SK-N-SH (cell line): ENCODE measurements at regions not wholly inside any gene's neighbourhood (a gene's known extent, or its start where the extent isn't known, plus 50 kb on each side); places are given as distances from the start of the nearest gene placed in this dataset.

Experiments
- CTCF ChIA-PET: fragments of 300-600, 350-600 bp; formaldehyde crosslinking; extraction: SDS; loops from one replicate; lab custom pipeline; 2021; lab: Yijun Ruan, JAX
- POLR2A ChIA-PET: fragments of 350-600 bp; sonication (Branson Sonifier 250); formaldehyde crosslinking; extraction: SDS; loops from one replicate; lab custom pipeline; 2020; ENCODE audit warnings: antibody characterized with exemption, inconsistent platforms; lab: Yijun Ruan, JAX
- DNase-seq: peaks from one replicate; pipeline ENCODE4 v3.0.0; 2012
- H2AFZ ChIP-seq: fragments of 200-600 bp; sonication (generic); 2 replicates; pipeline ENCODE4 v1.8.1; 2016; ENCODE audit warnings: antibody characterized with exemption, mild to moderate bottlenecking, low read depth
- H3F3A ChIP-seq: fragments of 200-600 bp; sonication (generic); replicated peaks from 2 replicates; pipeline ENCODE3; 2016; ENCODE audit warnings: antibody characterized with exemption, mild to moderate bottlenecking; ENCODE audit not compliant: insufficient read depth
- H3K27ac ChIP-seq, 2 experiments: fragments of 200-500 bp in 1 of 2; fragments of 200-600 bp in 1 of 2; sonication (Bioruptor generic) in 1 of 2; sonication (generic), shearing (Covaris generic) in 1 of 2; 2 replicates each; pipeline versions ENCODE4 v1.5.1 to v1.6.1; 2014 to 2016; ENCODE audit warnings: low read depth in 2 of 2, inconsistent platforms in 1 of 2, low read length in 1 of 2, mild to moderate bottlenecking in 1 of 2, mixed read lengths in 1 of 2
- H3K27me3 ChIP-seq: fragments of 200-600 bp; sonication (generic), shearing (Covaris generic); 2 replicates; pipeline ENCODE4 v1.6.1; 2016; ENCODE audit warnings: mixed run types; ENCODE audit not compliant: insufficient read depth
- H3K36me3 ChIP-seq, 2 experiments: fragments of 200-500 bp in 1 of 2; fragments of 200-600 bp in 1 of 2; sonication (Bioruptor generic) in 1 of 2; sonication (generic) in 1 of 2; replicated peaks in 1 of 2; 2 replicates each; pipeline versions ENCODE3 to v1.5.1; 2014 to 2016; ENCODE audit warnings: low read length in 1 of 2, mild to moderate bottlenecking in 1 of 2; ENCODE audit not compliant: insufficient read depth in 2 of 2, control insufficient read depth in 1 of 2
- H3K4me1 ChIP-seq, 2 experiments: fragments of 200-500 bp in 1 of 2; fragments of 200-600 bp in 1 of 2; sonication (Bioruptor generic) in 1 of 2; sonication (generic), shearing (Covaris generic) in 1 of 2; 2 replicates each; pipeline versions ENCODE4 v1.5.1 to v1.6.1; 2014 to 2016; ENCODE audit warnings: low read depth in 1 of 2, low read length in 1 of 2, mixed run types in 1 of 2; ENCODE audit not compliant: insufficient read depth in 2 of 2, control insufficient read depth in 1 of 2
- H3K4me2 ChIP-seq: fragments of 200-600 bp; sonication (generic), shearing (Covaris generic); 2 replicates; pipeline ENCODE4 v1.6.1; 2017; ENCODE audit warnings: mixed run types
- H3K4me3 ChIP-seq, 2 experiments: fragments of 200-500 bp in 1 of 2; fragments of 200-600 bp in 1 of 2; sonication (Bioruptor generic) in 1 of 2; sonication (generic), shearing (Covaris generic) in 1 of 2; 2 replicates each; pipeline versions ENCODE4 v1.5.1 to v1.8.1; 2014 to 2016; ENCODE audit warnings: low read depth in 2 of 2, inconsistent platforms in 1 of 2, low read length in 1 of 2, mild to moderate bottlenecking in 1 of 2, mixed read lengths in 1 of 2, moderate library complexity in 1 of 2
- H3K79me2 ChIP-seq: fragments of 200-600 bp; sonication (generic); 2 replicates; pipeline ENCODE4 v1.8.1; 2017; ENCODE audit warnings: mild to moderate bottlenecking; ENCODE audit not compliant: insufficient read depth
- H3K9ac ChIP-seq: fragments of 200-600 bp; sonication (generic); 2 replicates; pipeline ENCODE4 v1.6.1; 2017; ENCODE audit warnings: mixed run types
- H3K9me2 ChIP-seq: fragments of 200-600 bp; sonication (generic); 2 replicates; pipeline ENCODE4 v1.6.1; 2017; ENCODE audit warnings: mixed run types
- H3K9me3 ChIP-seq: fragments of 200-600 bp; sonication (generic); 2 replicates; pipeline ENCODE4 v1.6.1; 2017; ENCODE audit warnings: mixed run types, mild to moderate bottlenecking, moderate library complexity
- H4K20me1 ChIP-seq: fragments of 200-600 bp; sonication (generic); 2 replicates; pipeline ENCODE4 v1.6.1; 2017; ENCODE audit warnings: mild to moderate bottlenecking, mixed run types; ENCODE audit not compliant: insufficient read depth
- CHD2 ChIP-seq: fragments of 150-350 bp; IDR thresholded peaks from 2 replicates; pipeline ENCODE4 v1.6.1; 2018; ENCODE audit warnings: low read length; ENCODE audit not compliant: partially characterized antibody
- EP300 ChIP-seq, 2 experiments: IDR thresholded peaks; 2 replicates each; pipeline versions ENCODE4 v1.4.0 to v1.6.1; 2012; ENCODE audit warnings: borderline replicate concordance in 1 of 2, low read depth in 1 of 2, low read length in 1 of 2
- EZH2phosphoT487 ChIP-seq: fragments of 200-600 bp; sonication (generic); IDR thresholded peaks from 2 replicates; pipeline ENCODE4 v1.6.1; 2017; ENCODE audit warnings: low read depth, mixed run types, mild to moderate bottlenecking, antibody characterized with exemption, moderate library complexity, borderline replicate concordance
- FOXJ3 ChIP-seq: sonication (generic); formaldehyde crosslinking; IDR thresholded peaks from 2 replicates; pipeline ENCODE4 v1.5.1; 2020; ENCODE audit warnings: mild to moderate bottlenecking, missing genetic modification reagents
- FOXM1 ChIP-seq: IDR thresholded peaks from 2 replicates; pipeline ENCODE4 v1.4.0; 2012; ENCODE audit warnings: low read depth, mild to moderate bottlenecking
- IRF3 ChIP-seq: fragments of 150-350 bp; IDR thresholded peaks from 2 replicates; pipeline ENCODE4 v1.6.1; 2016; ENCODE audit warnings: mild to moderate bottlenecking, low read depth, low read length
- JUND ChIP-seq: IDR thresholded peaks from 2 replicates; pipeline ENCODE4 v1.4.0; 2012
- MEF2A ChIP-seq: IDR thresholded peaks from 2 replicates; pipeline ENCODE4 v1.4.0; 2012; ENCODE audit warnings: low read depth, borderline replicate concordance
- MXI1 ChIP-seq: IDR thresholded peaks from 2 replicates; pipeline ENCODE4 v1.6.1; 2012; ENCODE audit warnings: mild to moderate bottlenecking, low read depth, low read length, improper control_type of control experiment
- NFIC ChIP-seq: IDR thresholded peaks from 2 replicates; pipeline ENCODE4 v1.4.0; 2012; ENCODE audit warnings: borderline replicate concordance
- PBX3 ChIP-seq: IDR thresholded peaks from 2 replicates; pipeline ENCODE4; 2012
- POLR2AphosphoS5 ChIP-seq: IDR thresholded peaks from 2 replicates; pipeline ENCODE4 v1.6.1; 2012; ENCODE audit warnings: low read depth, low read length
- RCOR1 ChIP-seq: fragments of 150-350 bp; IDR thresholded peaks from 2 replicates; pipeline ENCODE4 v1.6.1; 2017; ENCODE audit warnings: antibody characterized with exemption, low read length
- SIN3A ChIP-seq: IDR thresholded peaks from 2 replicates; pipeline ENCODE4 v1.6.1; 2012; ENCODE audit warnings: low read depth, mild to moderate bottlenecking, low read length, moderate library complexity, borderline replicate concordance
- TEAD4 ChIP-seq: IDR thresholded peaks from 2 replicates; pipeline ENCODE4 v1.4.0; 2012; ENCODE audit warnings: mild to moderate bottlenecking, borderline replicate concordance; ENCODE audit not compliant: insufficient read depth
- USF2 ChIP-seq: fragments of 150-350 bp; IDR thresholded peaks from 2 replicates; pipeline ENCODE4 v1.6.1; 2017; ENCODE audit warnings: antibody characterized with exemption, low read length, low read depth, borderline replicate concordance
- ZBTB33 ChIP-seq: IDR thresholded peaks from 2 replicates; pipeline ENCODE4 v1.4.0; 2012; ENCODE audit warnings: low read depth, borderline replicate concordance
- WGBS: methylation state at CpG from one replicate; pipeline ENCODE4 v1.1.6; 2017; ENCODE audit warnings: low lambda C conversion rate; 5-methylcytosine and 5-hydroxymethylcytosine counted together

GRCh38 chr13:78364711-78365110 is 238.6 kb downstream of the POU4F1 start:
- Histone ChIP-seq H4K20me1 (no peaks in the 10 kb centered on the region), H3K27ac (no peak overlapping the region)
- CTCF ChIA-PET, result no interaction called here

GRCh38 chr13:78341032-78341431 is 262.3 kb downstream of the POU4F1 start:
- ChIA-PET CTCF (no interaction called here), POLR2A (no interaction called here)
- H2AFZ ChIP-seq, result no peak overlapping the region
- H3K4me1 ChIP-seq, result no peaks in the 10 kb centered on the region
- H3K27ac ChIP-seq, result no peak overlapping the region
- H3K36me3 ChIP-seq, result no peaks in the 10 kb centered on the region
- H4K20me1 ChIP-seq, result no peaks in the 10 kb centered on the region
- no peak overlapping the region for H3K9ac ChIP-seq
- no peaks in the 10 kb centered on the region for H3K9me2 ChIP-seq
- WGBS, result 8% methylated on average over 2 of the region's 2 CpGs
- DNase-seq, result no peak
- H3K4me2 ChIP-seq, result no peak overlapping the region
- H3K27me3 ChIP-seq, result no peaks in the 10 kb centered on the region
- H3K79me2 ChIP-seq, result no peaks in the 10 kb centered on the region
- H3K4me3 ChIP-seq, result no peak overlapping the region
- no peaks in the 10 kb centered on the region for H3F3A ChIP-seq
- H3K9me3 ChIP-seq, result no peaks in the 10 kb centered on the region
- TF ChIP-seq MXI1 (no peak), SIN3A (no peak), TEAD4 (no peak), USF2 (no peak), CHD2 (no peak), NFIC (no peak), RCOR1 (no peak), POLR2AphosphoS5 (no peak), JUND (no peak), EP300 (IDR thresholded peaks at IDR 0.05; ENCODE audit: borderline replicate concordance in 1 of 2, low read depth in 1 of 2, low read length in 1 of 2) (no peak), EZH2phosphoT487 (no peak), FOXJ3 (CRISPR knock-in tag) (no peak)

More at GRCh38 chr13:78364711-78365110, 238.6 kb downstream of the POU4F1 start:
- no peaks in the 10 kb centered on the region for H3K4me1 ChIP-seq
- DNase-seq, result no peak
- no peak for TF ChIP-seq ZBTB33
- TF ChIP-seq EP300 (IDR thresholded peaks at IDR 0.05; ENCODE audit: borderline replicate concordance in 1 of 2, low read depth in 1 of 2, low read length in 1 of 2), result no peak
- TF ChIP-seq PBX3, result no peak
- no peak for TF ChIP-seq FOXJ3 (CRISPR knock-in tag)
- TF ChIP-seq MEF2A, result no peak
- TF ChIP-seq RCOR1, result no peak
- TF ChIP-seq CHD2, result no peak
- no peak for TF ChIP-seq FOXM1
- TF ChIP-seq IRF3, result no peak
- TF ChIP-seq NFIC, result no peak
- no peaks in the 10 kb centered on the region for H3K36me3 ChIP-seq
- 52% methylated on average over 5 of the region's 5 CpGs for WGBS
- no peaks in the 10 kb centered on the region for H3K9me3 ChIP-seq
- H3K9ac ChIP-seq, result no peak overlapping the region
- H3K4me3 ChIP-seq, result no peak overlapping the region
- no peaks in the 10 kb centered on the region for H3F3A ChIP-seq
- no peaks in the 10 kb centered on the region for H3K27me3 ChIP-seq
- POLR2A ChIA-PET, result interaction anchor here (0.7 kb wide), 1 partner anchor 18 kb away, joined by 3 read pairs; no protein-coding TSS in a partner anchor
- H3K79me2 ChIP-seq, result no peaks in the 10 kb centered on the region; the same call in 1 of the 2 replicates
- no peak overlapping the region for H2AFZ ChIP-seq
- H3K9me2 ChIP-seq, result no peaks in the 10 kb centered on the region
- no peak overlapping the region for H3K4me2 ChIP-seq
